ENCODE measurements at regions not wholly inside any gene's neighbourhood (a gene's known extent, or its start where the extent isn't known, plus 50 kb on each side); places are given as distances from the start of the nearest gene placed in this dataset.

- H3K4me3 ChIP-seq (ENCODE audit: low read depth, low read length) = no peak overlapping the region
- no peak for TF ChIP-seq CTCF (conservative IDR thresholded peaks at IDR 0.05; ENCODE audit: low read depth, low read length)
- no peak for DNase-seq (ENCODE audit: low read depth)
Measured at GRCh38 chr16:13503960-13504635, 415.9 kb upstream of the ERCC4 start.

- no peak overlapping the region for H3K4me3 ChIP-seq (ENCODE audit: low read depth, low read length)
- TF ChIP-seq CTCF (conservative IDR thresholded peaks at IDR 0.05; ENCODE audit: low read depth, low read length) = no peak
- no peak for DNase-seq (ENCODE audit: low read depth)
Measured at GRCh38 chr16:13507530-13507929, 412.4 kb upstream of the ERCC4 start.

GRCh38 chr16:13510425-13511151, 409.4 kb upstream of the ERCC4 start:
- no peak overlapping the region for H3K4me3 ChIP-seq (ENCODE audit: low read depth, low read length)
- no peak for DNase-seq (ENCODE audit: low read depth)
- peak; percentile 35 for TF ChIP-seq CTCF (conservative IDR thresholded peaks at IDR 0.05; ENCODE audit: low read depth, low read length)

- no peak overlapping the region for H3K4me3 ChIP-seq (ENCODE audit: low read depth, low read length)
- DNase-seq (ENCODE audit: low read depth) = no peak
- no peak for TF ChIP-seq CTCF (conservative IDR thresholded peaks at IDR 0.05; ENCODE audit: low read depth, low read length)
Measured at GRCh38 chr16:13517841-13518240, 402.1 kb upstream of the ERCC4 start.

GRCh38 chr16:13519871-13520270, 400.1 kb upstream of the ERCC4 start:
- no peak for DNase-seq (ENCODE audit: low read depth)
- TF ChIP-seq CTCF (conservative IDR thresholded peaks at IDR 0.05; ENCODE audit: low read depth, low read length) = no peak
- no peak overlapping the region for H3K4me3 ChIP-seq (ENCODE audit: low read depth, low read length)

GRCh38 chr16:13521356-13521755, 398.6 kb upstream of the ERCC4 start:
- DNase-seq (ENCODE audit: low read depth) = no peak
- TF ChIP-seq CTCF (conservative IDR thresholded peaks at IDR 0.05; ENCODE audit: low read depth, low read length) = no peak
- H3K4me3 ChIP-seq (ENCODE audit: low read depth, low read length) = no peak overlapping the region

GRCh38 chr16:13527332-13527731, 392.6 kb upstream of the ERCC4 start:
- no peak for TF ChIP-seq CTCF (conservative IDR thresholded peaks at IDR 0.05; ENCODE audit: low read depth, low read length)
- DNase-seq (ENCODE audit: low read depth) = no peak

More at GRCh38 chr16:13527332-13527731, 392.6 kb upstream of the ERCC4 start:
- H3K4me3 ChIP-seq (ENCODE audit: low read depth, low read length) = no peak overlapping the region

All from epithelial cell of proximal tubule (primary cell).